ENCODE measurements at regions not wholly inside any gene's neighbourhood (a gene's known extent, or its start where the extent isn't known, plus 50 kb on each side); places are given as distances from the start of the nearest gene placed in this dataset.

- DNase-seq (ENCODE audit: low spot score in 2 of 2), result no peak
- Mint-ChIP-seq H3K36me3 (no peaks in the 10 kb centered on the region), H3K9me3 (peaks cover 7 to 12% of the 10 kb centered on the region in 2 donors), H3K27ac (no peak overlapping the region)
- ATAC-seq, result no peak
These were observed 227.1 kb upstream of the DEFB112 start for GRCh38 chr6:50276771-50277261.

DNA sequence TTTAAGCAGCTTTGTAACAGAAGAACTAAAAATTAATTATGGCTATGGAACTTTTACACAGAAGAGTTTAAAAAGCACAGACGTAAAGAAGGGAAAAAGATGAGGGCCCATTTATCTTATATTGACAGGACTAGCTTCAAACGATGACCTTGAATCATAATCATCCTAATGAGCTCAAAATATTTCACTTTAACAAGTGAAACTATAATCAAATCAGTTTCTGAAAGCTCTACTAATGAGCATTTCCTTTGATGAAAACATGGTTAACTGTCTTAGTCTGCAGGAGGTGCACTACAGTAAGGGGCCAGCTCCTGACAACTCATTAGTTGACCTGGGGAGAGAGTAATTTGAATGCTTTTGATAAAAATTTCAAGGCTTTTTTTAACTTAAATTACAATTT is 228.0 kb upstream of the DEFB112 start:
- H3K9me3 Mint-ChIP-seq, result peaks cover 4 to 9% of the 10 kb centered on the region in 2 donors
- ATAC-seq, result no peak
- no peak for DNase-seq (ENCODE audit: low spot score in 2 of 2)

GRCh38 chr6:50278663-50279062 is 228.9 kb upstream of the DEFB112 start:
- DNase-seq (ENCODE audit: low spot score in 2 of 2), result no peak
- Mint-ChIP-seq H3K9me3 (peaks cover 4 to 9% of the 10 kb centered on the region in 2 donors), H3K36me3 (no peaks in the 10 kb centered on the region), H3K27ac (no peak overlapping the region)
- ATAC-seq, result no peak

More for the DNA sequence above, 228.0 kb upstream of the DEFB112 start:
- no peak overlapping the region for H3K27ac Mint-ChIP-seq
- H3K36me3 Mint-ChIP-seq, result no peaks in the 10 kb centered on the region

DNA sequence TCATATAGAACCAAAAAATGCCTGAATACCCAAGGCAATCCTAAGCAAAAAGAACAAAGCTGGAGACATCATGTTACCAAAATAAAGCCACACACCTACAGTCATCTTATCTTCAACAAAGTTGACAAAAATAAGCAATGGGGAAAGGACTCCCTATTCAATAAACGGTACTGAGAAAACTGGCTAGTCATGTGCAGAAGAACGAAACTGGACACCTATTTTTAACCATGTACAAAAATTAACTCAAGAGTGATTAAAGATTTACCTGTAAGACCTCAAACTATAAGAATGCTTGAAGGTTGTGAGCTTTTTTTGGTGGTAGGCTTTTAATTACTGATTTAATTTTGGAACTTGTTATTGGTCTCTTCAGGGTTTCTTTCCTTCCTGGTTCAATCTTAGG is 236.0 kb upstream of the DEFB112 start:
- no peak for ATAC-seq
- no peaks in the 10 kb centered on the region for H3K36me3 Mint-ChIP-seq

GRCh38 chr6:50288241-50288640 is 238.5 kb upstream of the DEFB112 start:
- DNase-seq (ENCODE audit: low spot score in 2 of 2), result no peak
- ATAC-seq, result no peak
- no peaks in the 10 kb centered on the region for H3K36me3 Mint-ChIP-seq
- no peak overlapping the region for H3K27ac Mint-ChIP-seq
- H3K9me3 Mint-ChIP-seq, result peaks cover 0 to 3% of the 10 kb centered on the region in 2 donors

More for the DNA sequence above, 236.0 kb upstream of the DEFB112 start:
- no peak for DNase-seq (ENCODE audit: low spot score in 2 of 2)
- Mint-ChIP-seq H3K27ac (no peak overlapping the region), H3K9me3 (no peaks in the 10 kb centered on the region)

DNA sequence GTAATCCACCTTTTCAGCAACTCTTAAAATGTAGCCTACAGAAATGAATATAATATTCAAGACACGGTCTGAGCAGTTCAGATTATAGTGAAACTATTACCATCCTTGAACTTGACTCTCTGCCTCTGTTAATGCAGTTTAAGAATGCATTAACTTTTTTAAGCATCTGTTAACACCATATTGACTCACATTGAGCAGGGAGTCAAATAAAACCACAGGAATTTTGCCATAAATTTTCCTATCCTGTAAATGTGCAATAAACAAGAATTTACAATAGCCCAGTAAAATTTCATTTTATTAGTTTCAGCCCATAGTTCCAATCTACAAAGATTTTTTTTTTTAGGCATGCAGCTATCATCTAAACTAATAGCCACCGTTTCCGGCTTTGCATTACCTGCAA is 239.2 kb upstream of the DEFB112 start:
- no peaks in the 10 kb centered on the region for H3K36me3 Mint-ChIP-seq
- ATAC-seq (no peak), DNase-seq (ENCODE audit: low spot score in 2 of 2) (no peak)
- H3K9me3 Mint-ChIP-seq, result peaks cover 0 to 4% of the 10 kb centered on the region in 2 donors
- no peak overlapping the region for H3K27ac Mint-ChIP-seq

GRCh38 chr6:50289366-50289765 is 239.6 kb upstream of the DEFB112 start:
- ATAC-seq (no peak), DNase-seq (ENCODE audit: low spot score in 2 of 2) (no peak)
- Mint-ChIP-seq H3K27ac (no peak overlapping the region), H3K9me3 (peaks cover 0 to 4% of the 10 kb centered on the region in 2 donors), H3K36me3 (no peaks in the 10 kb centered on the region)

DNA sequence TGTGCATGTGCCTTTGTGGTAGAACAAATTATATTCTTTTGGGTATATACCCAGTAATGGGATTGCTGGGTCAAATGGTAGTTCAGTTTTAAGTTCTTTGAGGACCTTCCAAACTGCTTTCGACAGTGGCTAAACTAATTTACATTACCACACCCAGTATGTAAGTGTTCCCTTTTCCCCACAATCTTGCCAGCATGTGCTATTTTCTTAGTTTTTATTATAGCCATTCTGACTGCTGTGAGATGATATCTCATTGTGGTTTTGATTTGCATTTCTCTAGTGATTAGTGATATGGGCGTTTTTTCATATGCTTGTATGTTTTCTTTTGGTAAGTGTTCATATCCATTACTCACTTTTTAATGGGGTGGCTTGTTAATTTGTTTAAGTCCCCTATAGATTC is 251.6 kb upstream of the DEFB112 start:
- ATAC-seq (no peak), DNase-seq (ENCODE audit: low spot score in 2 of 2) (no peak)
- Mint-ChIP-seq H3K9me3 (peaks cover 7 to 9% of the 10 kb centered on the region in 2 donors), H3K36me3 (no peaks in the 10 kb centered on the region), H3K27ac (no peak overlapping the region)

DNA sequence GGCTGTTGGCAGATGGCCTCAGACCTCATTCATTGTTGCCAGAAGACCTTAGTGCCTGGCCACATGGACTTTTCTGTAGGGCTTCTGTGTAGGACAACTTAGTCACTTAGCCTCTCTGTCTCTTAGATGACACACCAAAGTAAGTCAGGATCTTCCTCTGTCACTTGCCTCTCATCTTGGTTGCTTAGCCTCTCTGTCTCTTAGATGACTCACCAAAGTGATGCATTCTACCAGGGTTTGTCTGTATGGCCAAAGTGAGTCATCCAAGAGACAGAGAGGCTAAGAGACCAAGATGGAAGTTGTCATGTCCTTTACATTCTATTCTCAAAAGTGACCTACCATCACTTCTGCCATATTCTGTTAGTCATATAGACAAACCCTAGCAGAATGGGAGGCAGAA is 255.9 kb upstream of the DEFB112 start:
- Mint-ChIP-seq H3K27ac (no peak overlapping the region), H3K9me3 (peaks cover 10 to 11% of the 10 kb centered on the region in 2 donors), H3K36me3 (no peaks in the 10 kb centered on the region)
- ATAC-seq (peak in 1 of 2 donors; percentile 43), DNase-seq (ENCODE audit: low spot score in 2 of 2) (no peak)

DNA sequence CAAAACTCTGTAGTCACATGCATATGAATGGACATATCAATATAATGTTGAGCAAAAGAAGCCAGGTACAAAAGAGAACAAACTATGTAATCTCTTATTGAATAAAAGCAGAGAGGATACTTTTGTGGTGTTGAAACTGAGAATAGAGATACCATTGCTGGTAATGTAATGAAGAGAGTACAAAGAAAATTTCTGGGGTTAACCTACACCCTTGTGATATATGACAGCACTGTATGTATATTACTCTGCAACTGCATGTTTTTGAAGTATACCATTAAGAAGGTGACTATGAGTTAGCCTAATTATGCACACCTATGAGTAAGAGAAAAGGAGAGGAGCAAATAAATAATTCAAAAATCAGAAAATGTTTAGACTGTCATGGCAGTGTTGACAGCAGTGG is 268.8 kb upstream of the DEFB112 start:
- H3K9me3 Mint-ChIP-seq, result peaks cover 10 to 11% of the 10 kb centered on the region in 2 donors
- ATAC-seq (no peak), DNase-seq (ENCODE audit: low spot score in 2 of 2) (no peak)
- no peak overlapping the region for H3K27ac Mint-ChIP-seq
- H3K36me3 Mint-ChIP-seq, result no peaks in the 10 kb centered on the region

DNA sequence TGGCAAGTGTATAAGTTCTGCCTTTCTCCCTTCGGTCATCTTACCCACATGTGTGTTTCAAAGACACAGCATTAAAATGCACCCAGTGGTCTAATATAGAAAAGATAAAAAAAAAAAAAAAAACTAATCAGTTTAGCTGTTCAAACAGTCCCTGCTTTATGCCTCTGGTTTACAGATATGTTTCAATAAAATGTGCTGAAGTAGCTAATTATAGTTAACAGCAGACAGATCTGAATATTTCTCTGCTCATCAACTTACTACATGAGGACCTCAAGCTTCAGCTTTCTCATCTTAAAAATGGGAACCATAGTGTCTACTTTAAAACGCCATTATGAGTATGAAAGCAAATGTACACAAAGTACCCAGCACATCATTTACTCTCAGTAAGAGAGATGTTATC is 280.6 kb upstream of the DEFB112 start:
- ATAC-seq, result no peak
- Mint-ChIP-seq H3K27ac (no peak overlapping the region), H3K9me3 (peaks cover 14 to 16% of the 10 kb centered on the region in 2 donors), H3K36me3 (peaks cover 0 to 7% of the 10 kb centered on the region in 2 donors)
- no peak for DNase-seq (ENCODE audit: low spot score in 2 of 2)

GRCh38 chr6:50330963-50331362 is 281.2 kb upstream of the DEFB112 start:
- DNase-seq (ENCODE audit: low spot score in 2 of 2) (no peak), ATAC-seq (no peak)
- Mint-ChIP-seq H3K9me3 (peaks cover 8 to 10% of the 10 kb centered on the region in 2 donors), H3K36me3 (peaks cover 0 to under 1% of the 10 kb centered on the region in 2 donors), H3K27ac (no peak overlapping the region)

DNA sequence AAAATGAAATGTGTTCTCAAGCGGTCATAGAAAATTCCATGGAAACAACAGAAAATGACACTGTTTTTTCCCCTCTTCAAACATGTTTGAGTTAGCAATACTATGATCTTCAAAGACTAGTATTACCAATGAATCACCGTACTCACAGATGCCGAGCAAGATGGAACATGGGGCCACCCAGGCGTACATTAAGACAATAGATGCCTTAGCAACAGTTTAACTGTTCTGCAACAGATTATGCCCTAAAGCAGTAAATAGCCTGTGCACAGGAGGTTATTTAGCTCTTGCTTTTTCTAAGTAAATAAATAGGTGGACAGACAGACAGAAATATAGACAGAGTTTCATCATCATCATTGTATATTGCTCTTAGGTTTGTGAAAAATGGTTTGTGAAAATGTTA is 284.0 kb upstream of the DEFB112 start:
- Mint-ChIP-seq H3K36me3 (no peaks in the 10 kb centered on the region), H3K9me3 (peaks cover 0 to 4% of the 10 kb centered on the region in 2 donors), H3K27ac (no peak overlapping the region)
- no peak for DNase-seq (ENCODE audit: low spot score in 2 of 2)
- ATAC-seq, result no peak

GRCh38 chr6:50337532-50338122 is 287.9 kb upstream of the DEFB112 start:
- H3K9me3 Mint-ChIP-seq, result peaks cover 0 to 11% of the 10 kb centered on the region in 2 donors
- DNase-seq (ENCODE audit: low spot score in 2 of 2), result no peak
- no peak overlapping the region for H3K27ac Mint-ChIP-seq
- H3K36me3 Mint-ChIP-seq, result no peaks in the 10 kb centered on the region
- no peak for ATAC-seq

DNA sequence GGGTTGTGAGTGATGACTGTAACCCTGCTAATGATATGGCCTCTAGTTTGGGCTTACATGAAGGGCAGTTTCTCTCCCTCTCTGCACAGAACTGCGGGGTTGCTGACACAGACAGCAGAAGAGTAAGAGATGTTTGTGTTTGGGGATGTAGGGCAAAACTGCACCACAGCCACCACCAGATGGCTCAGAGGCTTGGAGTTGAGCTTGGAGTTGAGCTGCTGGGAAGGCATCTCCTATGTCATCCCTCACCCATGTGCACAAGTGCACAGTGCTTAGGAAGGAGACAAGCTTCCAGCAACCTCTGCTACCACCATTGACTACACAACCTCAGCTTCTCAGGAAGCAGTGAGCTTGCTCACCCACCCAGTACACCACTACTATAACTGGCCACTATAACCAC is 303.9 kb upstream of the DEFB112 start:
- Mint-ChIP-seq H3K9me3 (peaks cover 11 to 19% of the 10 kb centered on the region in 2 donors), H3K36me3 (peaks cover 0 to 4% of the 10 kb centered on the region in 2 donors), H3K27ac (no peak overlapping the region)
- DNase-seq (ENCODE audit: low spot score in 2 of 2), result no peak
- ATAC-seq, result no peak

DNA sequence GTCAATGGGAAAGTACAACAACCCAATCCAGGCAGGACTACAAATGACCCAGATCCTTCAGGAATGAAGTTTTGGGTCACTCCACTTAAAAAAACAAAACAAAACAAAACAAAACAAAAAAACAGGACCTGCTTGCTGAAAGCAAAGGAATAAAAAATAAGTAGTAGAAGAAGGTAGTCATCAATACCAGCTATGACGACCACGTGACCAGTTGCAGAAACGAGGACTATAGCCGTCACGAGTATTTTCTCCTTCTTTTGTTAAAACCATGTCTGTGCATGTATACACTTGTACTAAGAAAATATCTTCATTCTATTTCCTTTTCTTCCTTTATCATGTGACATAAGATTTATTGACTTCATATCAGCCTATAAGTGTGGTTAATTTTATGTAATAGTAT is 308.4 kb upstream of the DEFB112 start:
- no peak overlapping the region for H3K27ac Mint-ChIP-seq
- H3K9me3 Mint-ChIP-seq, result peaks cover 19 to 25% of the 10 kb centered on the region in 2 donors
- no peak for DNase-seq (ENCODE audit: low spot score in 2 of 2)
- peaks cover 0 to 4% of the 10 kb centered on the region in 2 donors for H3K36me3 Mint-ChIP-seq
- no peak for ATAC-seq

GRCh38 chr6:50361641-50362331 is 312.1 kb upstream of the DEFB112 start:
- H3K36me3 Mint-ChIP-seq, result no peaks in the 10 kb centered on the region
- ATAC-seq (no peak), DNase-seq (ENCODE audit: low spot score in 2 of 2) (no peak)
- no peak overlapping the region for H3K27ac Mint-ChIP-seq
- H3K9me3 Mint-ChIP-seq, result peaks cover 7 to 8% of the 10 kb centered on the region in 2 donors

DNA sequence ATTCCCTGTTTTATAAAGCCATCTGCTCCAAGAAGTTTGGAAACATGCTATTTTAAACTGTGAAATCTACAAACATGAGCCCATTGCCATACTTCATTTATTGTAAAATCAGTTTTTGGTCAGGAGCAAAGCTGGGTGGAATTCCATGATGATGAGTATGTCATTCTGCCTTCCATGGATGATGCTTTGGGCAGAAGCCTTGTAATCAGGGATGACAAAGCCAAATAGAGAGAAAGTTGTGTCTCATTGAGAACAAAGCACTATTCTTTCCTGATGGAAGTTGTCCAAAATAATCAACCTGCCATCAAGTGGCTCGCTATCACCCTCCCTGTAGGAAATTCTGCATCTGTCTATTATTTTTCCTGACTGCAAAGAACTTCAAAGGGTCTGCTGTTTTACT is 313.0 kb upstream of the DEFB112 start:
- ATAC-seq (no peak), DNase-seq (ENCODE audit: low spot score in 2 of 2) (no peak)
- Mint-ChIP-seq H3K36me3 (no peaks in the 10 kb centered on the region), H3K27ac (no peak overlapping the region), H3K9me3 (peaks cover 8% of the 10 kb centered on the region in 2 donors)

Measured in activated naive CD4-positive, alpha-beta T cell treated with anti-CD3 and anti-CD28 coated beads, Interleukin-2, amount 50 U/mL, for 72 hours (primary cell).